GM13977 (cell line): ENCODE measurements at regions not wholly inside any gene's neighbourhood (a gene's known extent, or its start where the extent isn't known, plus 50 kb on each side); places are given as distances from the start of the nearest gene placed in this dataset.

Source experiments
- DNase-seq: peaks from one replicate; pipeline ENCODE4 v3.0.0; 2012; ENCODE audit warnings: low spot score
- in situ Hi-C: fragments of 300-500 bp; cut with MboI; formaldehyde crosslinking; loops from one replicate; pipeline ENCODE4 v1.12.0; 2022; ENCODE audit warnings: low sequenced_read_pairs, low pct_unique_long_range_greater_than_20kb, mixed read lengths, inconsistent platforms; ENCODE audit not compliant: unreplicated experiment
- TF ChIP-seq, protein P1 (sequence below): IDR thresholded peaks from 2 replicates; pipeline ENCODE4 v1.5.1; 2012; ENCODE audit warnings: mild to moderate bottlenecking, control low read depth; ENCODE audit not compliant: insufficient read depth; ENCODE audit errors: extremely low read depth, missing control alignments

DNA sequence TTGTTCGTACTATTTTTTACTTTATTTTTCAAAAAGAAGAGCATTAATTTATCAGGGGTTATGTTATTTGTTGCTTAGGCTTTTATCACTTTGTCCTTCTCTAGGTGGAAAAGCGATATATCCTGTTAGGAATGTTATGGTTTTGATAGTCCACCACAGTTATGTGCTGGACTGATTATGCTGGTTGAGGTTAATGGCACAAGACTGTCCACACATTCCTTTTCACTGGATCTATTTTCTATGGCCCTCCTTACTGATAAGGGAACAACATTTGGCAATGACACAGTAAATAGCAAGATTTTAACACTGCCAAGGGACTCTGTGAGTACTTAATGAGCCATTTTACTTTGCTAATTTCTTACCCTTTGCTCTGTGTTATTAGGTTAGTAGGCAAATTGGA is 1212.3 kb downstream of the NXPH1 start:
- TF ChIP-seq, protein P1, sequence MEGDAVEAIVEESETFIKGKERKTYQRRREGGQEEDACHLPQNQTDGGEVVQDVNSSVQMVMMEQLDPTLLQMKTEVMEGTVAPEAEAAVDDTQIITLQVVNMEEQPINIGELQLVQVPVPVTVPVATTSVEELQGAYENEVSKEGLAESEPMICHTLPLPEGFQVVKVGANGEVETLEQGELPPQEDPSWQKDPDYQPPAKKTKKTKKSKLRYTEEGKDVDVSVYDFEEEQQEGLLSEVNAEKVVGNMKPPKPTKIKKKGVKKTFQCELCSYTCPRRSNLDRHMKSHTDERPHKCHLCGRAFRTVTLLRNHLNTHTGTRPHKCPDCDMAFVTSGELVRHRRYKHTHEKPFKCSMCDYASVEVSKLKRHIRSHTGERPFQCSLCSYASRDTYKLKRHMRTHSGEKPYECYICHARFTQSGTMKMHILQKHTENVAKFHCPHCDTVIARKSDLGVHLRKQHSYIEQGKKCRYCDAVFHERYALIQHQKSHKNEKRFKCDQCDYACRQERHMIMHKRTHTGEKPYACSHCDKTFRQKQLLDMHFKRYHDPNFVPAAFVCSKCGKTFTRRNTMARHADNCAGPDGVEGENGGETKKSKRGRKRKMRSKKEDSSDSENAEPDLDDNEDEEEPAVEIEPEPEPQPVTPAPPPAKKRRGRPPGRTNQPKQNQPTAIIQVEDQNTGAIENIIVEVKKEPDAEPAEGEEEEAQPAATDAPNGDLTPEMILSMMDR, result no peak
- no peak for DNase-seq
- in situ Hi-C loops, result no loop called here

DNA sequence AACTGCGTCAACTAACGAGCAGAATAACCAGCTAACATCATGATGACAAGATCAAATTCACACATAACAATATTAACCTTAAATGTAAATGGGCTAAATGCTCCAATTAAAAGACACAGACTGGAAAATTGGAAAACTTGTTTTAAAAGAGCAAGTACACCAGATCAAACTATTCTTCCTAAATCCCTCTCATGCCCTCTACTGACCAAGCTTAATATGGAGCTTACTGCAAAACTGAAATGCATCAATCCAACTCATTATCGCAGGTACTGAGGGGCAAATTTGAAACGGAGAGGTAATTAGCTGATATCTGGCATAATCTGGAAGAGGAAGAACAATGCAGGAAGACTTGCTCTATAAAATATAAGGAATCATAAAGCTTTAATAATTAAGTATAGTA is 1223.8 kb downstream of the NXPH1 start:
- in situ Hi-C loops, result no loop called here
- TF ChIP-seq, protein P1, result no peak
- no peak for DNase-seq

DNA sequence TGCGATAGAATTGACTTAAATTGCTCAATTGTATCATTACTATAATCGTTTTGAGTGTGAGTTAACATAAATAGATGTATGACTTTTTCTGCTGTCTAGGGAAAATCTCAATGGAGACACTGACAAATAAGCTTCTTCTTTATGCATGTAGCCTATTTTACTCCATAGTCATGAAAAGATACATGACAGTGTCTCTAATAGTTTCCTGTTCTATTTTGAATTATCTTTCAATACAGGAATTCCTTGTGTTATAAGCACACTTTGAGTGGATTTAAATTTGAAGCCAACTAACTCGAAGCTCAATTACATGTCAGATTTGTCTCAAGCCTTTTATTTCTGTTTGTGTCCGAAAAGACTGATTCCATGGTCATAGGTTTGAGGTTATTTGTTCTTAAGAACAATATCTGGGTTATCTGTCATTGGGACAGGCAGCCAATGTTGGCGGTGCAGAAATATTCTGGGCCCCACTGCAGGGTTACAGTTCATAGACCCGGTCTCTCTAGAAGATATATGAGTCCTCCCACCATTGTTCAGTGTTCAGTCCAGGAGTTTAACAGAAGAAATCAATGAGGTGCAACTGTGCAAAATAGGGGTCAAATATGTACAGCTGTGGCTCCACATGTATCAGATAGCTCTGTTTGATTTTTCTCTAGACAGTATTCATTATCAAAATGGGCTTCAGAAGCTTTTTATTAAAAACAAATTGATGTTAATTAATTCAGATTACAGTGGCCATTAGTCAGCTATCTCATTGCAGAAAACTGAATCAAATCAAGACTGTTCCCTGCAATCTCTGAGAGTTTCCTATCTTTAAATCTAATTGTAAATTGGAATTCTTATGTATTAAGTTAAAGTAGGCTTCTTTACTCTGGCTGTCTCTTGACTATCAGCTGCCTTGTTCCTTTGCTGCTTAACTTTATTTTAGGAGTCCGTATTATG is 1238.8 kb downstream of the NXPH1 start:
- TF ChIP-seq, protein P1, result no peak

DNA sequence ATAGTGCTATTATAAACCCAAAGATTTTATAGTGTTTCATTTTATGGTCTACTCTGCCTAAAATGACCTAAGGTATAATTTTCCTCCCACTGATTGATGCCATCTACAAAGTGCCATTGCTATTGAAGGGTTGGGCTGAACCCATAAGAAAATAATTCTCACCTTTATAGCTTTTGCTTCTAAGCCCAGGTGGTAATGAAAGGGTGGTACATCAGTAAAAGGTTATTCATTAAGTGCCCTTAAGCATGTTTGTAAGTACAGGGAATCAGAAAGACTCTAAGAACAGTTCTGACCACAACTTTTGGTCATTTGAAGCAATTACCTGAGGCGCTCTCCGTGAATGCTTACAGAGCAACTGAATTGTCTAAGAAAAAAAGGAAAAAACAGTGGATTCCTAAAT is 1247.3 kb downstream of the NXPH1 start:
- in situ Hi-C loops, result no loop called here
- TF ChIP-seq, protein P1, result no peak
- no peak for DNase-seq

More for the DNA sequence above, 1238.8 kb downstream of the NXPH1 start:
- in situ Hi-C loops, result no loop called here
- no peak for DNase-seq

DNA sequence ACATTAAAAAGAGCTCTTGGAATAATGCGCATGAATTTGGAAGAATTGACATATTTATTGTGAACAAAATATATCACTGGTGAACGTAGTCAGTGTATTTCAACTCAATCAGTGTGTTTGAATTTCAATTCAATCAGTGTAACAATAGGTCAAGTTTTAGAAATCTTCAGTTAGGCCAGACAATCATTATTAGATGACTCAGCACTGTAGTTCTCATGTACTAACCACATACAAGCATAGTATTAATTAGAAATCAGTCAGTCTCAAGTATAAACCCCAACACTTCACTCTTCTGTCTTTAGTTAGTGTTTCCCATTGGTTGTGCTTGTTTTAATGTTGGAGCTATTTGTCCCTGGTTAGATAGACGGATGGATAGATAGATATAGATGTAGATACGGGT is 1247.9 kb downstream of the NXPH1 start:
- in situ Hi-C loops, result no loop called here
- no peak for DNase-seq
- TF ChIP-seq, protein P1, result no peak

DNA sequence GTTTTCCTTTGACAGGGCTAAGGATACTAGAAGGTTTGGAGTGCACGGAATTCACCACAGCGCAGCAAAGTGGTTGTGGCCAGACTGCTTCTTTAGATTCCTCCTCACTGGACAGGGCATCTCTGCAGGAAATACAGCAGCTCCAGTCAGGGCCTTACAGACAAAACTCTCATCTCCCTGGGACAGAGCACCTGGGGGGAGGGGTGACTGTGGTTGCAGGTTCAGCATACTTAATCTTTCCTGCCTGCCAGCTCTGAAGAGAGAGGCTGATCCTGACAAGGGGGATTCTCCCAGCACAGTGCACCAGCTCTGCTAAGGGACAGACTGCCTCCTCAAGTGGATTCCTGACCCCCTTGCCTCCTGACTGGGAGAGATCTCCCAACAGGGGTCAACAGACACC is 1257.9 kb downstream of the NXPH1 start:
- no peak for DNase-seq
- TF ChIP-seq, protein P1, result no peak

More for the DNA sequence above, 1257.9 kb downstream of the NXPH1 start:
- in situ Hi-C loops, result no loop called here
